ENCODE measurements at regions not wholly inside any gene's neighbourhood (a gene's known extent, or its start where the extent isn't known, plus 50 kb on each side); places are given as distances from the start of the nearest gene placed in this dataset.

GRCh38 chr2:106609780-106610179 is 122.6 kb downstream of the CD8B2 start:
- Mint-ChIP-seq H3K36me3 (no peaks in the 10 kb centered on the region), H3K4me1 (ENCODE audit: unreplicated experiment) (no peaks in the 10 kb centered on the region), H3K27ac (no peak overlapping the region), H3K4me3 (no peak overlapping the region), H3K9me3 (no peaks in the 10 kb centered on the region), H3K27me3 (no peaks in the 10 kb centered on the region)
- no peak for DNase-seq (ENCODE audit: extremely low spot score, unreplicated experiment)
- TF ChIP-seq CTCF (conservative IDR thresholded peaks at IDR 0.05): no peak

GRCh38 chr2:106614511-106615291 is 127.5 kb downstream of the CD8B2 start:
- Mint-ChIP-seq H3K4me3 (no peak overlapping the region), H3K4me1 (ENCODE audit: unreplicated experiment) (no peaks in the 10 kb centered on the region), H3K27me3 (no peaks in the 10 kb centered on the region), H3K36me3 (no peaks in the 10 kb centered on the region), H3K27ac (no peak overlapping the region), H3K9me3 (peaks cover 4% of the 10 kb centered on the region)
- TF ChIP-seq CTCF (conservative IDR thresholded peaks at IDR 0.05): no peak
- DNase-seq (ENCODE audit: extremely low spot score, unreplicated experiment): no peak

- Mint-ChIP-seq H3K36me3 (no peaks in the 10 kb centered on the region), H3K27me3 (no peaks in the 10 kb centered on the region), H3K4me3 (no peak overlapping the region), H3K27ac (peak overlapping the region; percentile 46), H3K4me1 (ENCODE audit: unreplicated experiment) (no peaks in the 10 kb centered on the region), H3K9me3 (peaks cover 4% of the 10 kb centered on the region)
- DNase-seq (ENCODE audit: extremely low spot score, unreplicated experiment): no peak
- TF ChIP-seq CTCF (conservative IDR thresholded peaks at IDR 0.05): no peak
These were observed 131.4 kb downstream of the CD8B2 start for GRCh38 chr2:106618614-106619013.

- no peak for DNase-seq (ENCODE audit: extremely low spot score, unreplicated experiment)
- no peaks in the 10 kb centered on the region for H3K4me1 Mint-ChIP-seq (ENCODE audit: unreplicated experiment)
- H3K4me3 Mint-ChIP-seq: no peak overlapping the region
- no peak overlapping the region for H3K27ac Mint-ChIP-seq
- no peak for TF ChIP-seq CTCF (conservative IDR thresholded peaks at IDR 0.05)
- no peaks in the 10 kb centered on the region for H3K36me3 Mint-ChIP-seq
- peaks cover 7% of the 10 kb centered on the region for H3K27me3 Mint-ChIP-seq
- H3K9me3 Mint-ChIP-seq: no peaks in the 10 kb centered on the region
These were observed 136.3 kb downstream of the CD8B2 start for GRCh38 chr2:106623456-106623855.

GRCh38 chr2:106624787-106625380 is 137.7 kb downstream of the CD8B2 start:
- H3K4me1 Mint-ChIP-seq (ENCODE audit: unreplicated experiment): no peaks in the 10 kb centered on the region
- no peak overlapping the region for H3K27ac Mint-ChIP-seq
- DNase-seq (ENCODE audit: extremely low spot score, unreplicated experiment): no peak
- no peak overlapping the region for H3K4me3 Mint-ChIP-seq
- peaks cover 7% of the 10 kb centered on the region for H3K27me3 Mint-ChIP-seq
- no peaks in the 10 kb centered on the region for H3K36me3 Mint-ChIP-seq
- no peaks in the 10 kb centered on the region for H3K9me3 Mint-ChIP-seq
- no peak for TF ChIP-seq CTCF (conservative IDR thresholded peaks at IDR 0.05)
